GM12891 (cell line): ENCODE measurements at regions not wholly inside any gene's neighbourhood (a gene's known extent, or its start where the extent isn't known, plus 50 kb on each side); places are given as distances from the start of the nearest gene placed in this dataset.

Experiments used
- PAX5 ChIP-seq: IDR thresholded peaks from 2 replicates; pipeline ENCODE4 v1.6.1; 2011; ENCODE audit warnings: low read length, moderate library complexity, mild to moderate bottlenecking; ENCODE audit not compliant: insufficient read depth, severe bottlenecking
- POLR2A ChIP-seq: IDR thresholded peaks from 2 replicates; pipeline ENCODE4 v1.6.1; 2011; ENCODE audit warnings: low read depth, low read length, control low read depth
- POLR2AphosphoS5 ChIP-seq: IDR thresholded peaks from 2 replicates; pipeline ENCODE4 v1.6.1; 2011; ENCODE audit warnings: low read depth, low read length, control low read depth
- POU2F2 ChIP-seq: IDR thresholded peaks from 2 replicates; pipeline ENCODE4 v1.6.1; 2011; ENCODE audit warnings: low read depth, mild to moderate bottlenecking, control low read depth, low read length, moderate library complexity
- SPI1 ChIP-seq: IDR thresholded peaks from 2 replicates; pipeline ENCODE4 v1.6.1; 2011; ENCODE audit warnings: low read depth, low read length, control low read depth
- TAF1 ChIP-seq: IDR thresholded peaks from 2 replicates; pipeline ENCODE4 v1.6.1; 2011; ENCODE audit warnings: low read depth, low read length, control low read depth

DNA sequence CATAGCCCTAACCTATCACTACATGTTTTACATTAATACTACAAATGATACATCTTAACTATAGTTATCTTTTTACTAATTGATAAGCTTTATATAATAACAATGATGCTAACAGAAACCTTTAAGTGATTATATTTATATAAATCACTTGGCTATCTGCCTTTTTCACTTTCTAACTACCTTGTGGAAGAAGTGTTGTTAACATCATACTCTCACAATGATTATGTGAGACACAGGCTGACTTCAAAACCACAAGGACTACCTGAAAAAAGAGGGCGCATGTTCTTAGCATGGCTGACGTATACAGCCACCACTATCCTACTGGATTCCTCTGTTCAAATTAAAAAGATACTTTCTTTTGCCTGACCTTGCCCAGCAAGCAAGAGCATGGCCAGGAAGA, 135.3 kb upstream of the SOX5 start:
- TF ChIP-seq TAF1: no peak
- TF ChIP-seq POLR2AphosphoS5: no peak
- TF ChIP-seq POLR2A: no peak
- TF ChIP-seq PAX5: no peak
- TF ChIP-seq SPI1: no peak
- TF ChIP-seq POU2F2: no peak
